ENCODE measurements at regions not wholly inside any gene's neighbourhood (a gene's known extent, or its start where the extent isn't known, plus 50 kb on each side); places are given as distances from the start of the nearest gene placed in this dataset.

GRCh38 chr5:56540266-56540665 is 275.1 kb upstream of the MAP3K1 start:
- no peak for DNase-seq

- no peak for DNase-seq
Measured at GRCh38 chr5:56538580-56538979, 276.8 kb upstream of the MAP3K1 start.

DNA sequence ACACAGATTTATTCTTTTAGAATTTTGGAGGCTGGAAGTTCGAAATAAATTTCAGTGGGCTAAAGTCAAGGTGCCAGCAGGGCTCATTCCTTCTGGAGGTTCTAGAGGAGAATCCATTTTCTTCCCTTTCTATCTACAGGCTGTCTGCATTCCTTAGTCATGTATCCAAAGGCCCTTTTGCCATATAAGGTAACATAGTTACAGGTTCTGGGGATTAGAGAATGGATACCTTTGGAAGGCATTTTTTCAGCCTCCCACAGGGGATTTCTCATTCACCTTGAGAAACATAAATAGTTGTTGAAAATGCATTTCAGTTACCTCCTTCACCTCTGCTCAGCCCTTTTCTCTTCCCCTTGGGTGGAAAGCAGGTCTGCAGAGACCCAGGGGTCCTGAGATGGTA is 280.0 kb upstream of the MAP3K1 start:
- no peak for DNase-seq

DNA sequence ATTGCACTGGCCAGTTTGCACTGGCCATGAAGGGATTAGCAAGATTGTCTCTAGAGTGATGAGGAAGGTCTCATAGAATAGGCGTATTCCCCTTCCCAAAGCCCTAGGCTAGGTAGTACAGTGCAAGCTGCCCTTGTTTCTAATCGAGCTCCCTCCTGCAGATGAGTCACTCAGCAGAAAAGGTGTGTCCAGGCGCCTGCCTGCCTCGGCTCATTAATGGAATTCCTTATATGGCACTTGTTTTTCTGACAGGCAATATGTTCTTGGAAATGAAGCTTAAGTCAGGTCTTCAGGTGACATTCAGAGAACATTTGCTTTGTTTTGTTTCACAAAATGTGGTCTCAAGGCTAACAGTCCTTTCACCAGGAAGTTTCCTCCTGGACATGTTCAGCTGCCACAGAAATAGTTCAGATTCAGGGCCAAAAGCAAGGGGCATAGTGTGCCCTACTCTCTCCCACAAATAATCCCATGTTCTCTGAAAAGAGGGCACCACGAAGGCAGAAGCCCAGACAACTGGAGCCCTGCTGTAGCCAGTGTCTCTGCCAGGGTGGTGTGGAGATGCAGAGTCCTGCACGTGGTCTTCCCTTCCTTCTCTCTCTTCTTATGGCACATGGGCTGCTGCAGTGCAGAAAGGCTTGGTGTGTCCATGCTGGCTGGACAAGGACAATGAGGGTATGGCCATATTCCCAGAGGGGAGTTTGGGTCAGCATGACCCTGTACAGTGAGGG is 281.1 kb upstream of the MAP3K1 start:
- DNase-seq, result no peak

DNA sequence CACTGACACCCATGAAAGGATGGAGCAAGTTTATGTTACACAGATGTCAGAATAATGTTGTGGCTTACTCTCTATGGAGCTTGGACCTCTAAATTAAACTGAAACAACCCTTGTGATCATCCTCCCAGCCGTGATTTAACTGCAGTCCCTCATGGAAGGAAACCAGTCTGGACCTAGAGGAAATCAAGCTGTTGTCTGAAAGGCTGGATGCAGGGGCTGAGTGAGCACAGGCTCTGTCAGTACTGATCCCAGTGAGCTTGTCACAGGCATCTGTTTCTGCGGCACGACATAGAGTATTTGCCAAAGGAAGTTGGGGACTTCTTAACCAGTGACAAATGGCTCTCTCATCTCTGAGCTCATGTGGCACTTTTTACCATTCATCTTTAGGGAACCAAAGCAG is 282.9 kb upstream of the MAP3K1 start:
- DNase-seq, result no peak

GRCh38 chr5:56530626-56531138 is 284.7 kb upstream of the MAP3K1 start:
- DNase-seq, result no peak

- no peak for DNase-seq
Measured at GRCh38 chr5:56529666-56530430, 285.5 kb upstream of the MAP3K1 start.

DNA sequence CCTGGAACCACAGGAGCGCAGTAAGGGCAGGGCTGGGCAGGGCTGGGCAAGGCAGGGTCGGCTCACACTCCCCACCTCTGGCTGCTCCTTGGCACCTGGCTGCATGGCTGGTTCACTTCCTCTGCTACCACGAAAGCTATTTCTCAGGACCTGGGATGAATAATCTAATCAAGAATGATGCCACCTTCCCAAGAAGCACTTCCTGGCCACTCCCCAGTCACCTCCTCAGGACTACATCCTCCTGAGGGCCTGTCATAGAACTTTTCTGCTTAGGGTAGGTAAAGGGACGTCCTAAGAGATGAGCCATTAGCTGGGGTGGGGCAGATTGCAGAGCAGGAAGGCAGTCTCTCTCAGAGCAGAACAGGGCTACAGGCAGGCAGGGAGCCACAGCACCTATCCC is 288.2 kb upstream of the MAP3K1 start:
- no peak for DNase-seq

- DNase-seq, result no peak
Measured at GRCh38 chr5:56525113-56525512, 290.2 kb upstream of the MAP3K1 start.

DNA sequence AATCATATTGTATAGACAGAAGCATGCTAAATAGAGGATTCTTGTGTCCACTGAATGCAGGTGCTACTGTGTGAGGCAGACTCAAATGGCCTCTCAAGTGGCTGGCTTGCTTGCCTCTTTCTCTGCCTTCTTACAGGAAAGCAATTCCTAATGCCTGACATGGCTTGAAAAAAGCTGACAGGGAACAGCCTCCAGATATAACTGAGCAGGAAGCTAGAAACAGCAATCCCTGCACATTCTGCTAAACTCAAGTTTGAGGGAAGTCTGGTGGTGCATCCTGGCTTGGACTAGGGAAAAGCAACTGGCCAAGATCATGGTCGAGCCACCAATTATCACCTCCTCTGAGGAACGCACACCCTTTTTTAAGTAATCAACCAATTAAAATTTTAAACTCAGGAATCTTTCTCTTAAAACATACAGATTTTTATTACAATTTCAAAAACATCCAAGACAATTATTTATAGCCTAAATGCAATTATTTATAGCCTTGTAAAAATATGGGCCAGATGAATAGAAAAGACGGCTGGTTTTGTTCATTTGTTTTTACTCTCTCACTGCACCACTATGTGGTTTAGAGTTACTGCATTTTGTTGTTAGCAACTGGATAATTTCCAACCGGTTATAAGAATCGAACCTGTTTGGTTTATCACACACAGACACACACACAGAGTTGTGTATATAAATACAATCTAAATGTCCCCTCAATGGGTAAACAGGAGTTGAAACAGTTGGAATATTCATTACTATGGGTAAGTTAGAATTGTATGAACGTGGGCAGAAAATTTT is 290.9 kb upstream of the ANKRD55 start:
- DNase-seq, result no peak

GRCh38 chr5:56522960-56523359 is 289.8 kb upstream of the ANKRD55 start:
- DNase-seq, result no peak

- no peak for DNase-seq
Measured at GRCh38 chr5:56522169-56522568, 289.0 kb upstream of the ANKRD55 start.

DNA sequence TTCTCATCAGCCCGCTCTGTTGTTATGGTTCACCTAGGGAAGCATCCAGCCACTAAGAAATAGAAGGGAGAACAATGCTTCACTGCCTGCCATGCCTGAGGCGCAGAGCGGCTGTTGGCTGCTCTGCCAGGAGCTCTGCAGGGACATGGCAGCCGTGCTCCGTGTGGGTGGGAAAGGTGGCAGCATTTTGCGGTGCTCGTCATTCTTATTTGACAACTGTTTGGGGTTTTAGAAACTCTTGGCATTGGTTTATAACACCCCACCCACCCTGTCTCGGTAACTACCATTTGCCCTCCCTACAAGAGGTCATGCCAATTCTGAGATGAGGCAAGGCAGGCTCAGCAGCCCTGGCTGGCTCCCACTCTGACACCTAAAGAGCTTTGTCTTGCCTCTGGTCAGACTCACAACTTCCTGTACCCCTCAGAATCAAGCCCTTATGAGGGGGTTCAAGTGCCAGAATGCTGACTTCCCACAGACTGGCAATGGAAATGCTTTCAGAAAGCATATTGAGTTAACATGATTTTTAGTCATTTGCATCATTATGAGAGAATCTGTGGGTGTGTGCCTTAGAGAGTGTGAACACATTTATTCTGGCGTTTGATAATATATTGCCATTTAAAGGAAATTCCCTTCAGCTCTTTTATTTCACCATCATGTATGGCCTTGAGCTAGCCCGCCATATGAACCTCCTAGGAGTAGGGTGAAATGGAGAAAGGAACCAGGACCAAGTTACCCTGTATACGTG is 288.0 kb upstream of the ANKRD55 start:
- no peak for DNase-seq

DNA sequence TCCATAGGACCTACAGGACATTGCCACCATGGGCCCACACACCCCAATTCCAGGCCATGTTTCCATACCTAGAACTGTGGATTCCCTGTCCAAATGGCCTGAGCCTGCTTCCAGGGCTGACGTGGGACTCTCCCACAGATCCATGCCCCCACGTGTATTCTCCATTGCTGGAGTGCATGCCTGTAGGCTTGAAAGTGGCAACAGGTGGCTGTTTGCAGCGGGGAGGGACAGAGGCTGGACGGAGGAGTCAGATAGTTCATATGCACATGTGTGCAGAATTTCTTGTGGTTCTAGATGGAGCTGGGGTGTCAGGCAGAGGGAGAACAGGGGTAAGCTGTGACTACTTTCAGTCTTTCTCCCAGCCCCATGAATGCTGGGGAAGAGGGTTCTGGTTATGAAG is 285.7 kb upstream of the ANKRD55 start:
- no peak for DNase-seq

GRCh38 chr5:56517011-56517416 is 283.9 kb upstream of the ANKRD55 start:
- no peak for DNase-seq

DNA sequence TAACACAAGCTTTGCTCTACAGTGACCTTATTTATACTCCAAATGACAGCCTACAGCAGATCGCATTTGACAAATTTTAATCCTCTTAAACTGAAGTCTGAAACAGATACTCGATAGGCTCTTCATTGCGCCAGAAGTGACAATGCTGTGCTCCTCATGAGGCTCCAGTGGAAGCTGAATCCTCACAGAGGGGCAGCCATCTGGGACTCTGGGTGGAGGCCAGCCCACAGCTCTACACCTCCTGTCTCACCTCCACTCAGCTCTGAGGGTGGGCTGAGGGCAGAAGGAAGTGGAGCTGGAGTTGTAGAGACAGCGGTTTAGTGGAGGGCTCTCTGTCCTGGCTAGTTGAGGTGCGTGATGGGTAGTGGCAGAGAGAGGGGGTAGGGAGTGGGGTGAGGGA is 283.3 kb upstream of the ANKRD55 start:
- DNase-seq, result no peak

DNA sequence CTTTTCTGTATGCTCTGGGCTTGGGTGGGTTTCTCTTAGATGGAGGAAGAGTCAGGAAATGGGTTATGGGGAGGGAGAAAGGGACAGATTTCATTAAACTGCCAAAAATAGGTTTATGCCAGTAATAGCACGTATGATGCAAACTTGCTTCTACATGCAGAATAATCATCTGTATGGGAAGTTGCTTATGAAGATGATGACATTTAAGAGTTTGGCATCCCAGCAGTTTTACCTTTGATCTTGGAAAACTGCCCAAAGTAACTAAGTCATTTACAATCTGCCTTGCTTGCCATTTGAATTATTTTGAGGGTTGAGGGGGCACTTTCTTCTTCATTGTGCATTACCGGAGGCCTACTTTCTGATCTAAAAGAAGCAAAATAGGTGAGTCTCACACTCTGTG is 282.9 kb upstream of the ANKRD55 start:
- DNase-seq, result no peak

DNA sequence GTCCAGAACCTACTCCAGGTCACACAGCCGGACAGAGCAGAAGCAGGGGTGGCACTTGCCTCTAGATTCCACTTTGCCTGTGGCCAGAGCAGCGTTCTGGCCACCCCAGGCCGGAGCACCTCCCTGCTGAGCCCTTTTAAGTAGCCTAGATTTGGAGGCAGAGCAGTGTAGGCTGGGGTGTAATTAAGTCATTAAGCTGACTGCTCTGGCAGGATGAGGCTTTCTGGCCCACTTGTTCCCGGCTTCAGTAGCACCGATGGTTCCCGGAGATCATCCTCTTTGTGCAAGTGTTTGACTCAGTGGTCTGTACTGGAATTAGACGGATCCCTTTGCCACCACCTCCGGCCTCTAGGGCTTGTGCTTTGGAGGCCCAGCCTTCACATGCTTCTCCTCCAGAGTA is 281.9 kb upstream of the ANKRD55 start:
- no peak for DNase-seq

GRCh38 chr5:56514245-56514644 is 281.1 kb upstream of the ANKRD55 start:
- no peak for DNase-seq

DNA sequence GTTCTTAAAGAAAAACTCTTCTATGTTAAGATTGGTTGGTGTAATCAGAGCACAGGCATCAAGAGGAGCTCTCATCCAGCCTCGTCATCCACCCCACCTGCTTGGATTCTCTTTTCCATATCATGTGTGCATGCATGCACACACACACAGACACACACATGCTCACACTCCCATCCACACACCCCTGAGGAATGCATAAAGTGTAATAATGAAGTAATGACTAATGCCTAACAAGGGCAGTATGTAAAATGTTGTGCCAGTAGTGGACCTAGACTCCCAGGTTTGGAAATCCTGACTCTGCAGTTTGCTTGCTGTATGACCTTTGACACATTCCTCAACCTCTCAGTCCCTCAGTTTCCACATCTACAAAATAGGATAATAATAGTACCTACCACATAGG is 280.0 kb upstream of the ANKRD55 start:
- DNase-seq, result no peak

DNA sequence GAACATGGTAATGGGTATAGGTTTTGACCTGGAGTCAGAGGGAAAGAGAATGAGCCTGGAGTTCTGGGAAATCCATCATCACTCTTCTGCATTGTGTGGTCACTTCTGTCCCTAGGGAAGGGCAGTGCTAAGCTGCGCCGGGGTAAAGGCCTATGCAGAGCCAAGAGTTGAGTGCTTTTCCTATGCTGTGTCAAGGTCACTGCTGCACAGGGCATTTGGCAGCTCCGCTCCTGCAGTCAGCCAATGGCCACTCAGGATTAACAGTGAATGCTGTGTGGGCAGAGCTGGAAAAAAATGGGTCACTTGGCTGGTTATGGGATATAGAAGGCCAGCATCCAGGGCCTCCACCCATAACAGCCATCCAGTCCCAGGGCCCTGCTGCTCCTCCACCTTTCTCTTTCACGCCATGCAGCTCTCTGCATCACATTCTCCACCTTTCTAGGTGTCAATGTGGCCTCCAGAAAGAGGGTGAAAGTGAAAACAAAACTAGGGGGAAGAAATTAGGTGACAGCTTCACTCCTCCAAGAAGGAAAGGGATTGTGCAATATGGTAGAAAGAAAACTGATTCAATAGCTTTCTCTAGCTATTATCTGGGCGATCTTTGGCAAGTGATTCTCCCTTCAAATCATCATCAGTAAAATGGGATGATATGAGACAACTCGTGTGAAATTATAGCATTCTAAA is 279.3 kb upstream of the ANKRD55 start:
- DNase-seq, result no peak

DNA sequence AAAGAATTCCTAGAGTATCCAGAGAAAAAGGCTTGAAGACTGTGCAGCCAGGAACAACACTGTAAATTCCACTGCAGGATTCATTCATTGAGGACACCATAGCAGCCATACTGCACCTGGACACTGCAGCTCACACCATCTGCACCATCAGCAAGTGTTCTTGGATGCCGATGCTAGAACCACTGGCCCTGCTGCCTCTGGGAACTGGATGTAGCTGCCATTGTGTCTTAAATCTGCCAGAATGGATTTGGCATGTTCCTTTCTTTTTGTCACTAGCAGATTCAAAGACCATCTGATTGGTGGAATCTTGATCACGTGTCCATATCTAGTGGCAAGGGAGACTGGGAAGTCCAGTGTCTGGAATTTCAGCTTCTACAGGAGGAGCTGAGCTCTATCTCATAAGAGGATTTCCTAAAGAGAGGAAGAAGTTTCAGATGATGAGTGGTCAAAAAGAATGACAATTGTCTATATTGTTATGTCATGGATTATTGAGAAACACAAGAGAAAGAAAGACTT is 278.3 kb upstream of the ANKRD55 start:
- no peak for DNase-seq

Measured in 8988T (cell line).